ENCODE measurements at regions not wholly inside any gene's neighbourhood (a gene's known extent, or its start where the extent isn't known, plus 50 kb on each side); places are given as distances from the start of the nearest gene placed in this dataset.

- H3K4me2 ChIP-seq (ENCODE audit: insufficient read depth, insufficient read length, low read length), result no peak overlapping the region
- no peak overlapping the region for H4K5ac ChIP-seq (ENCODE audit: insufficient read length, low read depth, low read length)
- H3K14ac ChIP-seq (ENCODE audit: insufficient read depth, low read length), result no peak overlapping the region; the same call in 1 of the 2 replicates
- WGBS (ENCODE audit: extremely low coverage, insufficient read length, low lambda C conversion rate), result no CpG with 5 or more reads among the region's 5 CpGs
- no peak overlapping the region for H3K27ac ChIP-seq (ENCODE audit: insufficient read length, low read depth, low read length)
- H3K27me3 ChIP-seq (ENCODE audit: insufficient read depth, low read length), result no peaks in the 10 kb centered on the region
- H4K8ac ChIP-seq (replicated peaks; ENCODE audit: insufficient read length, low read depth, low read length), result no peak overlapping the region
- H2BK20ac ChIP-seq (ENCODE audit: low read depth, low read length, poor library complexity, severe bottlenecking), result no peak overlapping the region
- TF ChIP-seq CTCF (conservative IDR thresholded peaks at IDR 0.05), result no peak
- H3K18ac ChIP-seq (ENCODE audit: insufficient read length, low read depth, low read length), result no peak overlapping the region
- H2BK120ac ChIP-seq (ENCODE audit: low read depth, low read length, poor library complexity, severe bottlenecking), result peak overlapping the region; percentile 2
- H3K4ac ChIP-seq (ENCODE audit: low read depth, low read length), result no peak overlapping the region
- no peak overlapping the region for H2BK15ac ChIP-seq (ENCODE audit: low read depth, low read length)
- H2BK5ac ChIP-seq (ENCODE audit: insufficient read length, low read length), result no peak overlapping the region
- Mint-ChIP-seq H3K9me3 (no peaks in the 10 kb centered on the region), H3K36me3 (ENCODE audit: insufficient read depth in 1 of 3, low read depth in 3 of 3) (no peaks in the 10 kb centered on the region), H3K4me1 (peaks cover 6 to 12% of the 10 kb centered on the region in 2 experiments), H3K4me3 (no peak overlapping the region), H3K27me3 (ENCODE audit: low read depth) (peaks cover 3% of the 10 kb centered on the region), H3K27ac (no peak overlapping the region)
- no peak overlapping the region for H4K91ac ChIP-seq (ENCODE audit: insufficient read length, low read depth, low read length)
- H3K9me3 ChIP-seq (ENCODE audit: control insufficient read depth, low read depth, low read length), result no peaks in the 10 kb centered on the region
- H2BK12ac ChIP-seq (ENCODE audit: insufficient read length, low read depth, low read length), result no peak overlapping the region
- no peak overlapping the region for H2AK5ac ChIP-seq (ENCODE audit: insufficient read length, low read length)
- no peak overlapping the region for H3T11ph ChIP-seq (ENCODE audit: low read length)
- H3K79me2 ChIP-seq (ENCODE audit: insufficient read depth, low read length), result no peaks in the 10 kb centered on the region
- no peaks in the 10 kb centered on the region for H3K23me2 ChIP-seq (ENCODE audit: insufficient read length, low read depth, low read length, poor library complexity, severe bottlenecking)
- DNase-seq, result no peak
- no peaks in the 10 kb centered on the region; the same call in 1 of the 2 replicates for H3K4me1 ChIP-seq (ENCODE audit: insufficient read depth, low read length)
- no peaks in the 10 kb centered on the region for H3K79me1 ChIP-seq (ENCODE audit: insufficient read depth, low read depth, low read length, poor library complexity, severe bottlenecking)
- H2AFZ ChIP-seq (ENCODE audit: low read length), result no peak overlapping the region
- no peak overlapping the region for H3K23ac ChIP-seq (ENCODE audit: insufficient read length, low read depth, low read length)
- no peaks in the 10 kb centered on the region for H4K20me1 ChIP-seq (ENCODE audit: control insufficient read depth, insufficient read depth, insufficient read length)
- no peak overlapping the region for H3K56ac ChIP-seq (ENCODE audit: insufficient read length, low read depth, low read length)
- H3K9ac ChIP-seq (ENCODE audit: extremely low read depth, insufficient read length, low read length), result no peak overlapping the region
These were observed 54.6 kb upstream of the MAP3K1 start for GRCh38 chr5:56760723-56761122.

Data from H9 (cell line).